Gastroesophageal sphincter (tissue), 4 donors: ENCODE measurements at regions not wholly inside any gene's neighbourhood (a gene's known extent, or its start where the extent isn't known, plus 50 kb on each side); places are given as distances from the start of the nearest gene placed in this dataset.

Experiments
- ATAC-seq: fragments of 150-250 bp; one replicate; pipeline ENCODE4 v1.9.1; 2016; ENCODE audit warnings: mild to moderate bottlenecking, moderate library complexity
- H3K27ac ChIP-seq, 4 donors: fragments of 200-600 bp; sonication (generic) in 3 of 4; 1 replicate in 3 of 4; 2 replicates in 1 of 4; pipeline ENCODE4 v1.5.1; 2016 to 2019
- H3K27me3 ChIP-seq: fragments of 200-600 bp; sonication (generic); one replicate; pipeline ENCODE4 v1.5.1; 2019
- H3K36me3 ChIP-seq, 2 donors: fragments of 200-600 bp; sonication (generic); one replicate each; pipeline ENCODE4 v1.5.1; 2019; ENCODE audit warnings: control low read depth in 1 of 2
- H3K4me1 ChIP-seq, 3 donors: fragments of 200-600 bp; sonication (generic); 1 replicate in 2 of 3; 2 replicates in 1 of 3; pipeline ENCODE4 v1.5.1; 2016 to 2019; ENCODE audit warnings: control low read depth in 2 of 3
- H3K4me3 ChIP-seq, 2 donors: fragments of 200-600 bp; sonication (generic); one replicate each; pipeline ENCODE4 v1.5.1; 2019; ENCODE audit warnings: mild to moderate bottlenecking in 1 of 2, moderate library complexity in 1 of 2
- H3K9me3 ChIP-seq, 3 donors: fragments of 200-600 bp; sonication (generic); one replicate each; pipeline ENCODE4 v1.5.1; 2017 to 2019; ENCODE audit warnings: control low read depth in 2 of 3
- CTCF ChIP-seq, 4 experiments: fragments of 200-600 bp in 2 of 4; fragments of 450-650 bp in 2 of 4; sonication (generic) in 1 of 4; IDR thresholded peaks; one replicate each; pipeline ENCODE4 v1.5.1; 2017 to 2019; ENCODE audit warnings: antibody characterized with exemption in 4 of 4, mild to moderate bottlenecking in 2 of 4, moderate library complexity in 2 of 4
- EP300 ChIP-seq: sonication (generic); formaldehyde crosslinking; IDR thresholded peaks from one replicate; pipeline ENCODE4 v1.6.1; 2017; ENCODE audit warnings: antibody characterized with exemption, mild to moderate bottlenecking
- POLR2A ChIP-seq, 2 donors: fragments of 450-650 bp; IDR thresholded peaks; one replicate each; pipeline ENCODE4 v1.6.1; 2017; ENCODE audit warnings: antibody characterized with exemption in 2 of 2, mild to moderate bottlenecking in 2 of 2, moderate library complexity in 1 of 2
- POLR2AphosphoS5 ChIP-seq: sonication (generic); formaldehyde crosslinking; IDR thresholded peaks from one replicate; pipeline ENCODE4 v1.6.1; 2017; ENCODE audit warnings: antibody characterized with exemption
- WGBS, 2 donors: methylation state at CpG; one replicate each; pipeline ENCODE4 v1.1.5; 2018; ENCODE audit warnings: low coverage in 1 of 2; 5-methylcytosine and 5-hydroxymethylcytosine counted together

GRCh38 chr6:126172131-126172530, 167.8 kb upstream of the CENPW start:
- no peak for TF ChIP-seq CTCF (IDR thresholded peaks at IDR 0.05)
- TF ChIP-seq POLR2AphosphoS5: no peak
- no peak for TF ChIP-seq EP300
- TF ChIP-seq POLR2A (IDR thresholded peaks at IDR 0.05): no peak
- 86% methylated on average over 1 to 2 of the region's 2 CpGs for WGBS, 2 donors
- H3K36me3 ChIP-seq: no peaks in the 10 kb centered on the region

DNA sequence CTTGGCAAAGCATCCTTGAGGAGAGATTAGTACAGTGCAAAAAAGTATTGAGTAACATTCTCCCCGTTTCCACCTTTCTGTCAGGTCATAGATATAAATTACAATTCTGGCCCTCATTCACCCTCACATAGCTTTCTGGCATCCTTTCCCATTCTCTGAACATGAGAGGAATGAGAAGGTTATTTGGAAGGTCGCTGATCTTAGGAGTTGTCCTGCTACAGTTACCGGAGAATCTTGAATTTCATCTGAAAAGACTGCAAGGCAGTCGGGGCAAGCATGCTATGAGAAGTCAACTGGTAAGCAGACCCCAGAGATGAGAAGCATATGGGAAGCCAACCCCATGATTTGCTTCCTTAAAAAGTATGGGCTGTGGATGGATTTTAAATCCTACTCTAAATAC, 166.7 kb upstream of the CENPW start:
- Histone ChIP-seq H3K4me3 (no peak overlapping the region), H3K4me1 (no peaks in the 10 kb centered on the region), H3K36me3 (no peaks in the 10 kb centered on the region), H3K9me3 (no peaks in the 10 kb centered on the region), H3K27me3 (no peaks in the 10 kb centered on the region), H3K27ac (no peak overlapping the region)
- WGBS, 2 donors: 72 to 89% methylated on average over 3 to 4 of the region's 4 CpGs
- ATAC-seq: no peak
- TF ChIP-seq POLR2A (IDR thresholded peaks at IDR 0.05): no peak
- TF ChIP-seq CTCF (IDR thresholded peaks at IDR 0.05): no peak

More at GRCh38 chr6:126172131-126172530, 167.8 kb upstream of the CENPW start:
- H3K27ac ChIP-seq: no peak overlapping the region
- ATAC-seq: no peak
- no peaks in the 10 kb centered on the region for H3K27me3 ChIP-seq
- H3K9me3 ChIP-seq: no peaks in the 10 kb centered on the region
- peaks cover 0 to 9% (median 0%) of the 10 kb centered on the region in 3 donors for H3K4me1 ChIP-seq
- H3K4me3 ChIP-seq: no peak overlapping the region

- Histone ChIP-seq H3K36me3 (no peaks in the 10 kb centered on the region), H3K4me3 (no peak overlapping the region), H3K27ac (no peak overlapping the region), H3K9me3 (no peaks in the 10 kb centered on the region), H3K27me3 (no peaks in the 10 kb centered on the region), H3K4me1 (peaks cover 0 to 9% (median 0%) of the 10 kb centered on the region in 3 donors)
- 79 to 86% methylated on average over 1 of the region's 1 CpG for WGBS, 2 donors
- TF ChIP-seq CTCF (IDR thresholded peaks at IDR 0.05) (no peak), POLR2A (IDR thresholded peaks at IDR 0.05) (no peak), POLR2AphosphoS5 (no peak), EP300 (no peak)
- no peak for ATAC-seq
These were observed 165.2 kb upstream of the CENPW start for GRCh38 chr6:126174697-126175096.

DNA sequence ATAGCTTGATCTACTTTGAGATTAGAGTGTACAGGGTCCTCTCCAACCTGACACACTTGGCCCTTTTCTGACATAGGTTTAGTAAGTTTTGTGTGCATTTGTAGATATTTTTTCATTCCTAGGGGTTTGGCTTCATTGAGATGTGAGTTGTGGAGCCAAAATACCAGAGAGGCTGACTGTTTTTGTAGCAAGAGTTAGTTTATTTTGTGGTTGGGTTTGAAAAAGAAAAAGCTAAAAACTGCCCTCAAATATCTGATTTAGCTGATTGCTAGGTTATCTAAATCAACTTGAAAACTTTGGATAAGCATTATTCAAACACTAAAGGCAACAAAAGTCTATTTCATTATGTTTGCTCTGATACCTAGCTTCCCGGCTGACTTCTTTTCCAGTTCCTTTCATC, 164.7 kb upstream of the CENPW start:
- no peak for TF ChIP-seq POLR2A (IDR thresholded peaks at IDR 0.05)
- TF ChIP-seq POLR2AphosphoS5: no peak
- TF ChIP-seq EP300: no peak
- TF ChIP-seq CTCF (IDR thresholded peaks at IDR 0.05): no peak
- no peaks in the 10 kb centered on the region for H3K27me3 ChIP-seq
- no peaks in the 10 kb centered on the region for H3K9me3 ChIP-seq
- no peak for ATAC-seq
- no peak overlapping the region for H3K4me3 ChIP-seq
- 80 to 100% methylated on average over 1 of the region's 1 CpG for WGBS, 2 donors
- no peak overlapping the region for H3K27ac ChIP-seq
- H3K4me1 ChIP-seq: peaks cover 0 to 9% (median 0%) of the 10 kb centered on the region in 3 donors
- no peaks in the 10 kb centered on the region for H3K36me3 ChIP-seq

- no peaks in the 10 kb centered on the region for H3K9me3 ChIP-seq
- H3K4me3 ChIP-seq: no peak overlapping the region
- no peaks in the 10 kb centered on the region for H3K36me3 ChIP-seq
- no peak for ATAC-seq
- H3K27ac ChIP-seq: no peak overlapping the region
- H3K4me1 ChIP-seq: peaks cover 0 to 15% (median 0%) of the 10 kb centered on the region in 3 donors
- TF ChIP-seq EP300 (no peak), POLR2AphosphoS5 (no peak), CTCF (IDR thresholded peaks at IDR 0.05) (peak in 2 of 4 experiments; percentile 8 to 36)
- no peaks in the 10 kb centered on the region for H3K27me3 ChIP-seq
These were observed 163.6 kb upstream of the CENPW start for GRCh38 chr6:126176282-126176681.
